ENCODE measurements at regions not wholly inside any gene's neighbourhood (a gene's known extent, or its start where the extent isn't known, plus 50 kb on each side); places are given as distances from the start of the nearest gene placed in this dataset.

- DNase-seq (ENCODE audit: low spot score) = no peak
- no peak for TF ChIP-seq CTCF (IDR thresholded peaks at IDR 0.05; ENCODE audit: extremely low read depth, missing control alignments)
Measured at GRCh38 chr5:30325795-30326194, 867.7 kb upstream of the CDH6 start.

GRCh38 chr5:30324083-30324482, 869.4 kb upstream of the CDH6 start:
- TF ChIP-seq CTCF (IDR thresholded peaks at IDR 0.05; ENCODE audit: extremely low read depth, missing control alignments) = no peak
- DNase-seq (ENCODE audit: low spot score) = no peak

- no peak for DNase-seq (ENCODE audit: low spot score)
- TF ChIP-seq CTCF (IDR thresholded peaks at IDR 0.05; ENCODE audit: extremely low read depth, missing control alignments) = no peak
Measured at GRCh38 chr5:30287890-30288289, 905.6 kb upstream of the CDH6 start.

GRCh38 chr5:30279237-30279636, 914.2 kb upstream of the CDH6 start:
- DNase-seq (ENCODE audit: low spot score) = no peak
- no peak for TF ChIP-seq CTCF (IDR thresholded peaks at IDR 0.05; ENCODE audit: extremely low read depth, missing control alignments)

- TF ChIP-seq CTCF (IDR thresholded peaks at IDR 0.05; ENCODE audit: extremely low read depth, missing control alignments) = no peak
- DNase-seq (ENCODE audit: low spot score) = no peak
Measured at GRCh38 chr5:30267026-30267425, 926.5 kb upstream of the CDH6 start.

GRCh38 chr5:30239331-30240022, 954.0 kb upstream of the CDH6 start:
- TF ChIP-seq CTCF (IDR thresholded peaks at IDR 0.05; ENCODE audit: extremely low read depth, missing control alignments) = no peak
- no peak for DNase-seq (ENCODE audit: low spot score)

- no peak for TF ChIP-seq CTCF (IDR thresholded peaks at IDR 0.05; ENCODE audit: extremely low read depth, missing control alignments)
Measured at GRCh38 chr5:30237189-30237588, 956.3 kb upstream of the CDH6 start.

More at GRCh38 chr5:30237189-30237588, 956.3 kb upstream of the CDH6 start:
- DNase-seq (ENCODE audit: low spot score) = no peak
